ENCODE measurements at regions not wholly inside any gene's neighbourhood (a gene's known extent, or its start where the extent isn't known, plus 50 kb on each side); places are given as distances from the start of the nearest gene placed in this dataset.

GRCh38 chr12:27192118-27192802, 51.8 kb upstream of the STK38L start:
- Mint-ChIP-seq H3K27ac (no peak overlapping the region), H3K36me3 (ENCODE audit: low read depth) (no peaks in the 10 kb centered on the region), H3K4me1 (ENCODE audit: low read depth) (no peaks in the 10 kb centered on the region), H3K4me3 (no peak overlapping the region), H3K27me3 (no peaks in the 10 kb centered on the region), H3K9me3 (no peaks in the 10 kb centered on the region)
- DNase-seq = no peak

- no peak overlapping the region for H3K27ac Mint-ChIP-seq
- no peak for DNase-seq
- no peaks in the 10 kb centered on the region for H3K27me3 Mint-ChIP-seq
These were observed 51.0 kb upstream of the STK38L start for GRCh38 chr12:27193106-27193505.

GRCh38 chr12:27193854-27194544, 50.1 kb upstream of the STK38L start:
- no peak overlapping the region for H3K27ac Mint-ChIP-seq
- no peak for DNase-seq
- no peaks in the 10 kb centered on the region for H3K4me1 Mint-ChIP-seq (ENCODE audit: low read depth)
- H3K9me3 Mint-ChIP-seq = no peaks in the 10 kb centered on the region
- H3K27me3 Mint-ChIP-seq = no peaks in the 10 kb centered on the region
- no peaks in the 10 kb centered on the region for H3K36me3 Mint-ChIP-seq (ENCODE audit: low read depth)
- H3K4me3 Mint-ChIP-seq = no peak overlapping the region

More at GRCh38 chr12:27193106-27193505, 51.0 kb upstream of the STK38L start:
- Mint-ChIP-seq H3K9me3 (no peaks in the 10 kb centered on the region), H3K4me3 (no peak overlapping the region), H3K36me3 (ENCODE audit: low read depth) (no peaks in the 10 kb centered on the region), H3K4me1 (ENCODE audit: low read depth) (no peaks in the 10 kb centered on the region)

All from activated T-cell treated with anti-CD3 and anti-CD28 coated beads, Interleukin-2, amount 50 U/mL, for 24 hours (primary cell).